NCI-H2107 treated with DMSO at 0.1 percent for 48 hours (cell line): ENCODE measurements at regions not wholly inside any gene's neighbourhood (a gene's known extent, or its start where the extent isn't known, plus 50 kb on each side); places are given as distances from the start of the nearest gene placed in this dataset.

Experiments
- DNase-seq: peaks from one replicate; lab custom pipeline; 2025; ENCODE audit not compliant: unreplicated experiment; lab: John Stamatoyannopoulos, UW

- DNase-seq: no peak
Measured at GRCh38 chr4:4775493-4776004, 83.9 kb upstream of the MSX1 start.

- DNase-seq: no peak
Measured at GRCh38 chr4:4772534-4772933, 86.9 kb upstream of the MSX1 start.

- DNase-seq: no peak
Measured at GRCh38 chr4:4771160-4771559, 88.3 kb upstream of the MSX1 start.

GRCh38 chr4:4770610-4771009 lies 88.9 kb upstream of the MSX1 start:
- no peak for DNase-seq

DNA sequence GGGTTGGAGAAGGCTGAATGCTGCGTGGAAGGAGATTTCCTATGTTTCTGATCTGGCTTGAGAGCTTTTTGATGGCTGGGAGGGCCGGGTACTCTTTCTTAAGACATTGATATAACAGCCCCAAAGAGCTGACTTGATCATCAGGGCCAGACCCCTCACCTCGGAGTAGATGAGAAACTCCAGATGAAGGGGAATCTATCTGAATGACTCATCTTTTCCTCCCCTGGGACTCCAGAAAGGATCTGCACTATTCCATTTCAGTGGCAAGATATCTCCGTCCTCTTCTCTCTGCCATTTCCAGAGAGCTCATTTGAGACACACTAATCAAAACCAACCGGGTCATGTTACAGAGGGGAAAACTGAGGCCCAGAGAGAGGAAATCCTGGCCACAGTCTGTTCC lies 92.9 kb upstream of the MSX1 start:
- DNase-seq: no peak

GRCh38 chr4:4765811-4766210 lies 93.7 kb upstream of the MSX1 start:
- no peak for DNase-seq

GRCh38 chr4:4764558-4764905 lies 94.9 kb upstream of the MSX1 start:
- DNase-seq: no peak

GRCh38 chr4:4763822-4764557 lies 95.5 kb upstream of the MSX1 start:
- no peak for DNase-seq

- no peak for DNase-seq
Measured at GRCh38 chr4:4762909-4763821, 96.3 kb upstream of the MSX1 start.

DNA sequence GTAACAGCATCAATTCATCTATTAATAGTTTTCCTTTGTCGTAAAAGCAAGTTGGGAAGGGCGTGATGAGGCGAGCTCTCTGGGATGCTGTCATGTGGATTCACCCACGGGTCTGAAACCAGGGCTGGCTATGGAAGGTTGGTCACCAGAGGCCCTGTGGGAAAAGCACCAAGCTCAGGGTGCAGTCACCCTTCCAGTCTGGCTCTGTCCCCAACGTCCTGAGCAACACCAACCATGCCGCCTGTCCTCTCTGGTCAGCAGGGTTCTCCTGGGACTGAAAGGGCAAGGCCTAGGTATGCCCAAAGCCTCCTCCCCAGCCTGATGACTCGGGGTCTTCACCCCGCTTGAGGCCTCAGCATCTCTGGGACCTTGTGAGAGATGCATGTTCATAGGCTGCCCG lies 97.2 kb upstream of the MSX1 start:
- no peak for DNase-seq

- no peak for DNase-seq
Measured at GRCh38 chr4:4761128-4761982, 98.1 kb upstream of the MSX1 start.

DNA sequence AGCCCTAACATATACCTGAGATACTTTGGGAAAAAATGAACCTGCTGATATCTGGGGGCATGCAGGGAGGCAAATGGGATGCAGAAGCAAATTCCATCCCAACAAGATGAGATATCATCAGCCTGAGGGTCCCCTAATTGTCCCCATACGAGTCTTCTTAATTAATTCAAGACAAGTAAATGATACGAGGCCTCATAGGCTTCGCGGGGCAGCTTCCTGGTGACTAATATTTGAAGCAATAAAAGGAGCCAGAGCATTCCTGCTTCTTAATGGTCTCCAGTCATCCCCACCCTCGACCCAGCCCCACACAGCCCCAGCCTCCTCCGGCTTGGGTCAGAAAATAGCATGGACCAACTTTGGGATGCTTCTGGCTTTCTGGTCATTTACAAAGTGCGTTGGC lies 99.6 kb upstream of the MSX1 start:
- no peak for DNase-seq

DNA sequence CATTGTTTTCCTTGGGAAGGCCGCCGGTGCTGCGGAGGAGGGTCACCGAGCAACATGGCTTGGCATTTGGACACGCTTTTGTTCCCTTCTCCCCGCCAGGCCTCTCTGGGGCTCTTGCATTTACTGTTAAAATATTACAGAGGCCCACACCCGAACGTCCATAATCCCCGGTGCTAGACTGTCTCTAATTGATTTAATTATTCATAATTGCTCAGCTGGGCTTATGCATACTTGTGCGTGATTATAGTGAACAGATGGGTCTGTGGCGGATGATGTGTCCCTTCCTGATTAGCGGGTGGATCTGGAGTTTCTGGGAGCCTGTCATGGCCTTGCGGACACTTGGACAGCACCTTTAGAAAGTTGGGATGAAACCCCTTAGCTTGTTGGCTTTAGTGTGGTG lies 100.2 kb upstream of the MSX1 start:
- DNase-seq: no peak

GRCh38 chr4:4758681-4759080 lies 100.8 kb upstream of the MSX1 start:
- no peak for DNase-seq

DNA sequence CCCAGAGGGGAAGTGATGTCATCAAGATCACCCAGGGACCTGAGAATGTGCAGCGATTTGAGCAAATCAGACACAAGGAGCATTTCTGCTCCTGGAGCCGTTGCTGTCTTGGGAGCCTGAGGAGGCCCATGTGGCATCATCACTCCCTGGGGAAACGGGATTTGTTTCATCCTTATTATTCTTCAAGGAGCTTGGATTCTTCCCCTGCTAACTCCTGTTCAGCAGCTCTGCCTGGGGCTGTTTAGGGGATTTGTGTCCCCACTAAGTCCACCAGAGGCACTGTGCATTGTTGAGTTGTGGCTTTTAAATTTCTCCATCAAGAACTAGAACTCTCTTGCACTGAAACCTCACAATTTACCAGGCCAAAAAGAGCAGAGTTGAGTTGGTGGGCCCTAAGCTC lies 104.2 kb upstream of the MSX1 start:
- DNase-seq: no peak

- no peak for DNase-seq
Measured at GRCh38 chr4:4754641-4755040, 104.8 kb upstream of the MSX1 start.

GRCh38 chr4:4753643-4754042 lies 105.8 kb upstream of the MSX1 start:
- DNase-seq: no peak

GRCh38 chr4:4752576-4753401 lies 106.7 kb upstream of the MSX1 start:
- no peak for DNase-seq

DNA sequence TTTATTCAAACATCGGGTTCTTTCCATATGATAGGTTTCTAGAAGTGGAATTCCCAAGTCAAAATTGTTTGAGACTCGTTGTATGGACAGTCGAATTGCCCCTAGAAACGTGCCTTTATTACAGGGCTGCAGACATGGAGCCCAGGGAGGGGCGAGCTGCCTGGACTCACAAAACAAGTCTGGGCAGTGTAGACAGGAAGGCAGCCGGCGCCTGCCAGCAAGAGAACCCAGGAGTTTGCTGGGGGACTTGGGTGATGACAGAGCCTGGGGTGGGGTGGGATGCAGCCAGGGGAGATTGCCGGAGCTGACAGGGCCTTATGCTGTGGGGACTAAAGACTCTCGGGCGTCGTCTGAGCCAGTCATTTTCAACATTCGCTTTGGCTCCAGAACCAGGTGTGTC lies 107.4 kb upstream of the MSX1 start:
- DNase-seq: no peak

GRCh38 chr4:4750187-4750586 lies 109.3 kb upstream of the MSX1 start:
- DNase-seq: no peak

- no peak for DNase-seq
Measured at GRCh38 chr4:4749137-4749536, 110.3 kb upstream of the MSX1 start.
